ENCODE measurements at regions not wholly inside any gene's neighbourhood (a gene's known extent, or its start where the extent isn't known, plus 50 kb on each side); places are given as distances from the start of the nearest gene placed in this dataset.

DNA sequence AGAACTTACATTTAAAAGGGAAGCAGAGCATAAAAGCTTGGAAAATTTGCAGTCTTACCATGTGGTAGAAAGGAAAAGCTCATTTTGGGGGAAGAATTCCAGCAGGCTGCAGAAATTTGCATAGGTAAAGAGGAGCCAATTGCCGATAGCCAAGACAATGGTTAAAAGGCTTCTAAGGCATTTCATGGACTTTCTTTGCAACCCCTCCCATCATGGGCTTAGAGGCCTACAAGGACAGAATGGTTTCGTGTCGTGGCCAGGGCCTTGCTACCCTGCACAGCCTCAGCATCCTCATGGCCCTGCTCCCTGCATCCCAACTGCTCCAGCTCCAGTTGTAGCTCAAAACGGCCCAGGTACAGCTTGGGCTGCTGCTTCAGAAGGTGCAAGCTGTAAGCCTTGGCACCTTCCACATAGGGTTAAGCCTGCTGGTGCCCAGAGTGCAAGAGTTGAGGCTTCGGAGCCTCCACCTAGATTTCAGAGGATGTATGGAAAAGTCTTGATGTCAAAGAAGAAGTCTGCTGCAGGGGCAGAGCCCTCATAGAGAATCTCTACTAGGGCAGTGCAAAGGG is 420.3 kb downstream of the PCDH17 start:
- Histone ChIP-seq H3K9me3 (ENCODE audit: low read length) (no peaks in the 10 kb centered on the region), H3K4me2 (ENCODE audit: low read length) (no peak overlapping the region), H3K9me2 (replicated peaks; ENCODE audit: low read length) (no peaks in the 10 kb centered on the region), H3F3A (ENCODE audit: low read length, unreplicated experiment) (no peaks in the 10 kb centered on the region), H3K36me3 (ENCODE audit: low read depth, low read length) (no peaks in the 10 kb centered on the region), H4K20me1 (ENCODE audit: low read length) (no peaks in the 10 kb centered on the region), H3K4me1 (ENCODE audit: insufficient read depth, low read length) (no peaks in the 10 kb centered on the region), H3K27ac (ENCODE audit: low read length) (no peak overlapping the region), H3K9ac (ENCODE audit: low read length) (no peak overlapping the region), H3K4me3 (ENCODE audit: low read length) (no peak overlapping the region), H2AFZ (ENCODE audit: low read length) (no peak overlapping the region), H3K27me3 (ENCODE audit: low read length) (no peaks in the 10 kb centered on the region), H3K79me2 (ENCODE audit: low read length) (no peaks in the 10 kb centered on the region)
- ChIA-PET POLR2A (ENCODE audit: unreplicated experiment) (no interaction called here), CTCF (no interaction called here)
- intact Hi-C loops (cut with micrococcal nuclease): no loop called here
- no TSS peak for BruUV-seq (replicated peaks)
- DNase-seq: no peak
- no peak for TF ChIP-seq EZH2 (IDR thresholded peaks at IDR 0.05; ENCODE audit: low read length, unreplicated experiment)
- TF ChIP-seq CTCF (conservative IDR thresholded peaks at IDR 0.05; ENCODE audit: low read depth, low read length): no peak
- TF ChIP-seq EZH2phosphoT487 (IDR thresholded peaks at IDR 0.05; ENCODE audit: borderline replicate concordance, low read length): no peak
- ATAC-seq: no peak

DNA sequence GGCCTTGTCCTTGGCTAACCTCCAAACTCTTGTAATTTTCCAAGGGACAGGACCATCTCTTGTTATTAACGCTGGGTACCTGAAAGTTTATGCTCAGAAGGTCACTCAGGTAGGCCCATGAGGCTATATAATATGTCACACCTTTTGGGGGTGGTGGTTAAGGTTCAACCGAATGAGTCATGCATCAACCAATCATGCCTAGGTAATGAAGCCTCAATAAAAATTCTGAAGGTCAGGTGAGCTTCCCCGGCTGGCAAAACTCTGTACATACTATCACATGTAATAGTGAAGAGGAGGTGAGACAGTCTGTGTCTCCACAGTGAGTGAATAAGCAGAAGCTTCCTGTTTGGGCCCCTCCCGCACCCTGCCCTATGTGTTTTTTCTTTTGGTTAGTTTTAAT is 424.9 kb downstream of the PCDH17 start:
- H3K9me2 ChIP-seq (replicated peaks; ENCODE audit: low read length): no peaks in the 10 kb centered on the region
- no peak overlapping the region for H3K27ac ChIP-seq (ENCODE audit: low read length)
- TF ChIP-seq EZH2phosphoT487 (IDR thresholded peaks at IDR 0.05; ENCODE audit: borderline replicate concordance, low read length) (no peak), CTCF (conservative IDR thresholded peaks at IDR 0.05; ENCODE audit: low read depth, low read length) (no peak), EZH2 (IDR thresholded peaks at IDR 0.05; ENCODE audit: low read length, unreplicated experiment) (no peak)
- no peaks in the 10 kb centered on the region for H3K79me2 ChIP-seq (ENCODE audit: low read length)
- no peak overlapping the region for H3K4me2 ChIP-seq (ENCODE audit: low read length)
- DNase-seq (no peak), ATAC-seq (no peak)
- intact Hi-C loops (cut with micrococcal nuclease): no loop called here
- no peak overlapping the region for H3K4me3 ChIP-seq (ENCODE audit: low read length)
- H3K36me3 ChIP-seq (ENCODE audit: low read depth, low read length): no peaks in the 10 kb centered on the region
- H3F3A ChIP-seq (ENCODE audit: low read length, unreplicated experiment): no peaks in the 10 kb centered on the region
- H3K4me1 ChIP-seq (ENCODE audit: insufficient read depth, low read length): no peaks in the 10 kb centered on the region
- H3K9me3 ChIP-seq (ENCODE audit: low read length): no peaks in the 10 kb centered on the region
- no peaks in the 10 kb centered on the region for H3K27me3 ChIP-seq (ENCODE audit: low read length)
- H4K20me1 ChIP-seq (ENCODE audit: low read length): no peaks in the 10 kb centered on the region
- no peak overlapping the region for H3K9ac ChIP-seq (ENCODE audit: low read length)
- CTCF ChIA-PET: no interaction called here
- H2AFZ ChIP-seq (ENCODE audit: low read length): no peak overlapping the region
- no TSS peak for BruUV-seq (replicated peaks)
- POLR2A ChIA-PET (ENCODE audit: unreplicated experiment): no interaction called here

- CTCF ChIA-PET: no interaction called here
- Histone ChIP-seq H2AFZ (ENCODE audit: low read length) (no peak overlapping the region), H4K20me1 (ENCODE audit: low read length) (no peaks in the 10 kb centered on the region), H3K27me3 (ENCODE audit: low read length) (no peaks in the 10 kb centered on the region), H3K4me1 (ENCODE audit: insufficient read depth, low read length) (no peaks in the 10 kb centered on the region), H3K9ac (ENCODE audit: low read length) (no peak overlapping the region), H3K4me3 (ENCODE audit: low read length) (no peak overlapping the region), H3K27ac (ENCODE audit: low read length) (no peak overlapping the region), H3K36me3 (ENCODE audit: low read depth, low read length) (no peaks in the 10 kb centered on the region), H3K9me2 (replicated peaks; ENCODE audit: low read length) (no peaks in the 10 kb centered on the region), H3F3A (ENCODE audit: low read length, unreplicated experiment) (no peaks in the 10 kb centered on the region), H3K9me3 (ENCODE audit: low read length) (no peaks in the 10 kb centered on the region), H3K4me2 (ENCODE audit: low read length) (no peak overlapping the region), H3K79me2 (ENCODE audit: low read length) (no peaks in the 10 kb centered on the region)
- intact Hi-C loops (cut with micrococcal nuclease): no loop called here
- BruUV-seq (replicated peaks): no TSS peak
- POLR2A ChIA-PET (ENCODE audit: unreplicated experiment): no interaction called here
- ATAC-seq: no peak
- TF ChIP-seq EZH2 (IDR thresholded peaks at IDR 0.05; ENCODE audit: low read length, unreplicated experiment) (no peak), EZH2phosphoT487 (IDR thresholded peaks at IDR 0.05; ENCODE audit: borderline replicate concordance, low read length) (no peak), CTCF (conservative IDR thresholded peaks at IDR 0.05; ENCODE audit: low read depth, low read length) (no peak)
- no peak for DNase-seq
These were observed 428.1 kb downstream of the PCDH17 start for GRCh38 chr13:58059624-58060023.
